ENCODE measurements at regions not wholly inside any gene's neighbourhood (a gene's known extent, or its start where the extent isn't known, plus 50 kb on each side); places are given as distances from the start of the nearest gene placed in this dataset.

GRCh38 chr13:73939071-73939380 is 195.2 kb downstream of the KLF12 start:
- in situ Hi-C loops (cut with MboI; ENCODE audit: low sequenced_read_pairs) = no loop called here

- in situ Hi-C loops (cut with MboI; ENCODE audit: low sequenced_read_pairs) = no loop called here
Observed at GRCh38 chr13:73938372-73939070, 195.7 kb downstream of the KLF12 start.

- in situ Hi-C loops (cut with MboI; ENCODE audit: low sequenced_read_pairs) = no loop called here
Observed at GRCh38 chr13:73937441-73937840, 196.8 kb downstream of the KLF12 start.

GRCh38 chr13:73935991-73936390 is 198.2 kb downstream of the KLF12 start:
- in situ Hi-C loops (cut with MboI; ENCODE audit: low sequenced_read_pairs) = no loop called here

DNA sequence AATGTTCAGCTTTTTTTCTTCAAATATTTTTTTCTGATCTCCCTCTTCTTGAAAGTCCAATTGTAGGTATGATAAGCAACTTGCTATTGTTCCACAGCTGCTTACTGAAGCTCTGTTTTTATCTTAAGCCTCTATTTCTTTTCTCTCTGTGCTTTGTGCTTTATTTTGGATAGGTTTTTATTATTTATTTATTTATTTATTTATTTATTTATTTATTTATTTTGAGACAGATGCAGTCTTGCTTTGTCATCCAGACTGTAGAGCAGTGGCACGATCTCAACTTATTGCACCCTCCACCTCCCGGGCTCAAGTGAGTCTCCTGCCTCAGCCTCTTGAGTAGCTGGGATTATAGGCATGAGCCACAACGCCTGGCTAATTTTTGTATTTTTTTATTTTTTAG is 199.4 kb downstream of the KLF12 start:
- in situ Hi-C loops (cut with MboI; ENCODE audit: low sequenced_read_pairs) = no loop called here

DNA sequence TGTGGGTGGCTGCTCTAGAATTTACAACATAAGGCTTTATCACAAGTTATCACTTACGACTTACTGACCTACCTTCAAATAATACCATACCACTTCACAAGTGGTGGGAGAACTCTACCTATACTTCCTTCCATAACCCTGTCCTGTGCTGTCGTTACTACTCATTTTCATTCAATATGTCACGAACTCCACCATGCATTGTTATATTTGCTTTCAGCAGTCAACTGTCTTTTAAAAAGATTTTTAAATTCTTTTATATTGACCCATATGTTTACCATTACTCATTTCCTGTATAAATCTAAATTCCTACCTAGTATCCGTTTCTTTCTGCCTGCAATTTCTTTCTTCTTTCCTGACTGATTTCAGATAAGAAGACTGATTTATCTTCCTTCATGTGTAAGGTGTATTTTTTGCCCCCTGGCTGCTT is 200.0 kb downstream of the KLF12 start:
- in situ Hi-C loops (cut with MboI; ENCODE audit: low sequenced_read_pairs) = no loop called here

DNA sequence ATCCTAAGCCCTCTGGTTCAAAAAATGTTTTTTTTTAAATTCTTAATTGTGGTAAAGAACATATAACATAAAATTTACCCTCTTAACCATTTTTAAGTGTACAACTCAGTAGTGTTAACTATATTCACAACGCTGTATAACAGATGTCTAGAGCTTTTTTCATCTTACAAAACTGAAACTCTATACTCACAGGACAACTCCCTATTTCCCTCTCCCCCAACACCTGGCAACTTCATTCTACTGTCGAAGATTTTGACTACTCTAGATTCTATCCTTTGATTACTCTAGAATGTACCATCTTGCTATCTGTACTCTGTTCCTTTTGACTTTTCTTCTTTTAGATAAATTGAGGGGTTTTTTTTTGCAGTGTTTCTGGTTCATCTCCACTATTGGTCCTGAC is 200.4 kb downstream of the KLF12 start:
- in situ Hi-C loops (cut with MboI; ENCODE audit: low sequenced_read_pairs) = no loop called here

GRCh38 chr13:73932091-73932490 is 202.1 kb downstream of the KLF12 start:
- in situ Hi-C loops (cut with MboI; ENCODE audit: low sequenced_read_pairs) = no loop called here

DNA sequence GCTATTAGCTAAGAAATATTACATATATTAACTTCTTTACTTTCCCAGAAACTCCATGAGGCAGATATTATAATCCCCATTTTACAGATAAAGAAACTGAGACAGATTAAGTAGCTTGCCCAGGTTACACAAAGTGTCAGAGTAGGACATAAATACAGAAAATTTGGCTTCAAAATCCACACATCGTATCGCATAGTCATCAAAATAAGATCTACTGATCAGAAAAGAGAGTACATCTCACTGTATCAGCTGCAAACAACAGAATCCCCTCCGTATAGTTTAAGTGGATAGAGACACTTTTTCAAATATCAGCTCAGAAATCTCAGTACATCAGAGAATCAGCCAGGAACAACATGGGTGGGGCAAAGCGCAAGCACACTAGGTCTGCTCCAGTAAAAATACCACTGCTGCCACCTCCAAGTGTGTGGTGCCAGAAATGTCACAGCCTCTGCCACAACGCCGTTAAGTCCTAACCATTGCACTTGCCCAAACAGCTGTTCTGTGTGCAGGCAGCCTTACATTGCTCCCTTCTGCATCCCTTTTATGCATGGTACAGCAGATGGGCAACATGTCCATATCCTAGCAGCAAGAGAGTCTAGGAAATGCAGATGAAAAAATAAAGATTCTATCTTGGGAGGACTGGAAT is 204.8 kb downstream of the KLF12 start:
- in situ Hi-C loops (cut with MboI; ENCODE audit: low sequenced_read_pairs) = no loop called here

DNA sequence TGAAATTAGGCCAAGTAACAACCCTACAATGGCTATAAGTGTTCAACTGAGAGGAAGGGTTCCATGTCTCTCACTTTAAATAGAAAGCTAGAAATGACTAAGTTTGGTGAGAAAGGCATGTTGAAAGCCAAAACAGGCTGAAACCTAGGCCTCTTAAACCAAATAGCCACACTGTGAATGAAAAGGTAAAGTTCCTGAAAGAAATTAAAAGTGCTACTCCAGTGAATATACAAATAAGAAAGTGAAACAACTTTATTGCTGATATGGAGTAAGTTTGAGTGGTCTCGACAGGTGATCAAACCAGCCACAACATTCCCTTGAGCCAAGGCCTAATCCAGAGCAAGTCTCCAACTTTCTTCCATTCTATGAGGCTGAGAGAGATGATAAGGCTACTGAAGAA is 209.6 kb downstream of the KLF12 start:
- in situ Hi-C loops (cut with MboI; ENCODE audit: low sequenced_read_pairs) = no loop called here

GRCh38 chr13:73922493-73923393 is 211.5 kb downstream of the KLF12 start:
- in situ Hi-C loops (cut with MboI; ENCODE audit: low sequenced_read_pairs) = no loop called here

GRCh38 chr13:73918691-73919090 is 215.5 kb downstream of the KLF12 start:
- in situ Hi-C loops (cut with MboI; ENCODE audit: low sequenced_read_pairs) = no loop called here

DNA sequence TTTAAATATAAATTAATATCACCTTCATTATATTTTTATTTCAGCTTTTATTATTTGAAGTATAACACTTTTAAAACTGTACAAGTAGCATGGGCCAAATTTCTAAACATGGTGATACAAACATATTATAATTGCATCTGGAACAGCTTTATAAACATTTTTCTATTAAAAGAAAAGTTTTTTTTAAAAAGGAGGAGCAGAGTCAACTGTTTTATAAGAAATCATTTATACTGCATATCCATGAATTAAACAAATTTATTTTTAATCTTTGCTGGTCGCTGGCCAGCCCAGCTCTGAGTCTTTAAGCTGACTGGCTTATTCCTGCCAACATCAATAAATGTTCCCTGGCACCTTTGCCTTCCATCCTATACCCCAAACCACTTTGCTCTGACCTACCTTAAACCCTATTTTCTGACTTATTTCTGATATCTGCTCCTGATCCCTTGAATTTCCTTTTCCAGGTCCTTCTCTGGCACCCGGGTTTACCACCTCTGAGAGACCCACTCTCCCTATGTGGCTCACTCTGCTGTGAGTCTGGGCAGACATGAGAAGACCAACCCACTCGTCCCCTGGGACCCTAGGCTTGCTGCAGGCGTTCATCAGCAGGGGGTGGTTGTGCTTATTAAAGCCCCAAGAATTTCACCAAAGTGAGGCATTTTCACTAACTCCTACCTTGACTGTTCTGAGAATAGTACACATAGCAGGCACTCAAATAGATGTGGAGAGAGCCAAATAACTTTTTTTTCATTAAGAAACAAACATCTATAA is 220.3 kb downstream of the KLF12 start:
- in situ Hi-C loops (cut with MboI; ENCODE audit: low sequenced_read_pairs) = no loop called here

DNA sequence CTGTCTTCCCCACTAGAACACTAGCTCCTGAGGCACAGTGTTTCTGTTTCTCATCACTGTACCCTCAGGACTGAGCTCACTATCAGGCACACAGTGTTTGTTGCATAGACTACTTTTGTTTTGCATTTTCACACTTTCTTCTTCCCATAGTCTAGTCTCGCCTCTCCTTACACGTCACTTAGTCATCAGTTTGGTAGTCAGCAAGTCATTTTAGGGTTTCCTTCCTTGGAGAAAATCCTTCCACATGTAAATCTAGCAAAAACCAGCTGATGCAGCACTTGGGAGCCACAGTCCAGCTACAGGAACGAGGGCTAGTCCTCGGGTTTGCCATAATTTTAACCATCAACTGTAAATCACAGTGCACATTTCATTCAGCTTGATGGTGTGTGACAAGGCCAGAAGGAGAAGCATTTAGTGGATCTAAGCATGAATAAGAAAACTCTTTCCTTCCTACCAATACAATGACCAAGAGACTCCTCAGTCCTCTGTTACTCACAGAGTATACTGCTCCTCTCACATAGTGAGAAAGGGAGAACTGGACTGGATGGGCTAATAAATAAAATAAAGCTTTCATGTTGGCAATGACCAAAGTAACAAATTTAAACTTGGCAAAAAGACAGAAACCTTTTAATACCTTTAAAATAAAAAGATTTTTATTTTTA is 221.0 kb downstream of the KLF12 start:
- in situ Hi-C loops (cut with MboI; ENCODE audit: low sequenced_read_pairs) = no loop called here

DNA sequence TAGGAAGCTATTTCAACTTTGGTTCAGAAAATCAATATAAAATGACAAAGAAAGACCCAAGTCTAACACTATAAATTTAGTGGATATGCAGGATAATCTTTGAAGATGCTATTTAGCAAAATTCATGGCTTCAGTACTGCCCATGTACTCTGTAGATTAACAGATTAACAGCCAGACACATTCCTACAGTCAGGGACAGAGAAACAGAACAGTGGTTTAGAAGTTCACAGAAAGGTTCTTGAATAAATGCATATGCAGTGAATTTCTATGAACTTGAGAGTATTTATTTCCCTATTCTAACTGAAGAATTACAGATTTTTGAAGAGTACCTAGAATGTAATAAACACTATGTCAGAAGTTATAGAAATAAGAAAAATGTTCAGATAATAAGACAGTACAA is 222.8 kb downstream of the KLF12 start:
- in situ Hi-C loops (cut with MboI; ENCODE audit: low sequenced_read_pairs) = no loop called here

GRCh38 chr13:73910733-73911132 is 223.5 kb downstream of the KLF12 start:
- in situ Hi-C loops (cut with MboI; ENCODE audit: low sequenced_read_pairs) = no loop called here

DNA sequence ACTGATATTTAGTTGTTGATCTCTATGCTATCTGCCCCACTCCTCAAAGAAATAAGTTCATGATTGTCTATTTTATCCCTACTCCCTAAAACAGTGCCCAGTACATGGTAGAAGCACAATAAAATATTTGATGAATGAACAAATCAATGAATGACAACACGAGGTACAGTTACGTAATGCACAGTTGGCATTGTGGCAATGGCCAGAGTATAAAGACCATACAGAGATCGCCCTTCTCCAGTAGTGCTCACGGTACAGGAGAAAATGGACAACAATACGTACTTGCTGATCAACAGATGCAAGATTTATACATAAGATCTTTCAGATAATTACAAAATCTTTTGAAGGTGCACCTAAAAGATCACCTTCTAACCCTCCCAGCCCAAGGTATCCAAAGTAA is 225.4 kb downstream of the KLF12 start:
- in situ Hi-C loops (cut with MboI; ENCODE audit: low sequenced_read_pairs) = no loop called here

DNA sequence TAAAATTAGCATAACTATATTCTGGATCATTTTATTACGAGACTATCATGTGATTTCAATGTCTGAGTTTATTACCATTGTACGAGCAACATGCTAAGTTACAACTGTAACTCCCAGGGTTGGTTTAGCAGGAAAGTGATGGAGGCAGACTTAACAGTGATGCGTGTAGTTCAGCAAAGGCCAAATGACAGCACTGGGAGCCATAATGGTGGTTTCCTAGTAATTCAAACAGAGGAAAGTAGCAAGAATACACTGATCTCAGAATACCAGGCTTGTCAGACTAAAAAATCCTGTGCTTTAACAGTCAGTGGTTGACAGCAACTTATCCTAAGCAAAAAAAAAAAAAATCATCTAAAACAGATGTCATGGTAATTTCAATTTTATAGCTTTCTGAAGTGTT is 229.6 kb downstream of the KLF12 start:
- in situ Hi-C loops (cut with MboI; ENCODE audit: low sequenced_read_pairs) = no loop called here

- in situ Hi-C loops (cut with MboI; ENCODE audit: low sequenced_read_pairs) = no loop called here
Observed at GRCh38 chr13:73903561-73903960, 230.6 kb downstream of the KLF12 start.

GRCh38 chr13:73902847-73903246 is 231.4 kb downstream of the KLF12 start:
- in situ Hi-C loops (cut with MboI; ENCODE audit: low sequenced_read_pairs) = no loop called here

GRCh38 chr13:73902296-73902695 is 231.9 kb downstream of the KLF12 start:
- in situ Hi-C loops (cut with MboI; ENCODE audit: low sequenced_read_pairs) = no loop called here

Data from HL-60/S4 treated with retinoic acid at 250 ng/mL for 4 days and 3 days (cell line).